Nephron progenitor cell (in vitro differentiated cells): ENCODE measurements at regions not wholly inside any gene's neighbourhood (a gene's known extent, or its start where the extent isn't known, plus 50 kb on each side); places are given as distances from the start of the nearest gene placed in this dataset.

Experiments
- DNase-seq: peaks from one replicate; pipeline ENCODE4 v3.0.0; 2021
- H3K27ac Mint-ChIP-seq: 2 replicates; pipeline ENCODE4 v1.8.0; 2021; ENCODE audit warnings: mild to moderate bottlenecking, moderate library complexity, mixed read lengths
- H3K27me3 Mint-ChIP-seq: 2 replicates; pipeline ENCODE4 v1.8.0; 2021; ENCODE audit warnings: mild to moderate bottlenecking, low read depth, mixed read lengths; ENCODE audit not compliant: poor library complexity
- H3K36me3 Mint-ChIP-seq: 2 replicates; pipeline ENCODE4 v1.8.0; 2021; ENCODE audit warnings: low read depth, mixed read lengths
- H3K4me1 Mint-ChIP-seq: 2 replicates; pipeline ENCODE4 v1.8.0; 2021; ENCODE audit warnings: mixed read lengths
- H3K4me3 Mint-ChIP-seq: 2 replicates; pipeline ENCODE4 v1.8.0; 2021; ENCODE audit warnings: mild to moderate bottlenecking, moderate library complexity, mixed read lengths
- H3K9me3 Mint-ChIP-seq: 2 replicates; pipeline ENCODE4 v1.8.0; 2021; ENCODE audit warnings: mild to moderate bottlenecking, moderate library complexity, mixed read lengths
- TF ChIP-seq, protein P1 (sequence below): fragments of 200-600 bp; sonication (generic); IDR thresholded peaks from 2 replicates; pipeline ENCODE4 v1.5.0; 2021; ENCODE audit warnings: antibody characterized with exemption

DNA sequence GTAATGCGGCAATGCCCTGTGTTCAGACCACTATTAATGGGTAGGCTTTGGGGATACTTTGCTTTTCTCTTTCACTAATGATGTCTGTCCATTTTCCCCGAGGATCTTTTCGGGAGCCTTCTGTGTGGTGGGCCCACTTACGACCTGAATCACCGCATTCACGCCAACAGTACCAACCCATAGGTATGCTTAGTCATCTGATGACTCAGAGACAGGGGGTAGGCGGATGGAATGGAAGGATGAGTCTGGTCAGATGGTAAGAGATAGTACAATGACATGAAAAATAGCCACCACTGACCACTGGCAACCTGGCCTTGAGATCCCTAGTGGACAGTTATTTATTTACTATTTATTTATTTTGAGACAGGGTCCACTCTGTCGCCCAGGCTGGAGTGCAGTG is 76.0 kb upstream of the DHRSX start:
- no peak for DNase-seq
- Mint-ChIP-seq H3K36me3 (peaks cover 19% of the 10 kb centered on the region), H3K4me1 (peaks cover 41% of the 10 kb centered on the region), H3K4me3 (no peak overlapping the region), H3K27ac (no peak overlapping the region), H3K9me3 (peaks cover 4% of the 10 kb centered on the region), H3K27me3 (peaks cover 25% of the 10 kb centered on the region)
- TF ChIP-seq, protein P1, sequence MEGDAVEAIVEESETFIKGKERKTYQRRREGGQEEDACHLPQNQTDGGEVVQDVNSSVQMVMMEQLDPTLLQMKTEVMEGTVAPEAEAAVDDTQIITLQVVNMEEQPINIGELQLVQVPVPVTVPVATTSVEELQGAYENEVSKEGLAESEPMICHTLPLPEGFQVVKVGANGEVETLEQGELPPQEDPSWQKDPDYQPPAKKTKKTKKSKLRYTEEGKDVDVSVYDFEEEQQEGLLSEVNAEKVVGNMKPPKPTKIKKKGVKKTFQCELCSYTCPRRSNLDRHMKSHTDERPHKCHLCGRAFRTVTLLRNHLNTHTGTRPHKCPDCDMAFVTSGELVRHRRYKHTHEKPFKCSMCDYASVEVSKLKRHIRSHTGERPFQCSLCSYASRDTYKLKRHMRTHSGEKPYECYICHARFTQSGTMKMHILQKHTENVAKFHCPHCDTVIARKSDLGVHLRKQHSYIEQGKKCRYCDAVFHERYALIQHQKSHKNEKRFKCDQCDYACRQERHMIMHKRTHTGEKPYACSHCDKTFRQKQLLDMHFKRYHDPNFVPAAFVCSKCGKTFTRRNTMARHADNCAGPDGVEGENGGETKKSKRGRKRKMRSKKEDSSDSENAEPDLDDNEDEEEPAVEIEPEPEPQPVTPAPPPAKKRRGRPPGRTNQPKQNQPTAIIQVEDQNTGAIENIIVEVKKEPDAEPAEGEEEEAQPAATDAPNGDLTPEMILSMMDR = no peak

DNA sequence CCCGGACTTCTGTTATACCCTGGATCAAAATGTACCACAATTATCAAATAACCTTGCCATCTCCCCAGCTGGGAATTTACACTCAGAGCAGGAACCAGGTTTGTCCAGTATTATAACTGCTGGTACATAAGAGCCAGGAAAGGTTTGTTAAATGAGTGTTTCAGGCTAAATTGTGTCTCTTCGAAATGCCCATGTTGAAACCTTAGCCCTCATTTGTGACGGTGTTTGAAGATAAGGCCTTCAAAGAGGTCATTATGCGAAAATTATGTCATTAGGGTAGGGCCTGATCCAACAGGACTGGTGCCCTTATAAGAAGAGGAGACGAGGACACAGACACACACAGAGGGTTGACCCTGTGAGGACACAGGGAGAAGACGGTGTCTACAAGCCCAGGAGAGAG is 73.5 kb upstream of the DHRSX start:
- DNase-seq = no peak
- H3K36me3 Mint-ChIP-seq = peaks cover 26% of the 10 kb centered on the region
- TF ChIP-seq, protein P1 = no peak
- H3K4me3 Mint-ChIP-seq = no peak overlapping the region
- peaks cover 13% of the 10 kb centered on the region for H3K27me3 Mint-ChIP-seq
- peaks cover 11% of the 10 kb centered on the region for H3K9me3 Mint-ChIP-seq
- peak overlapping the region; percentile 73 for H3K27ac Mint-ChIP-seq
- peaks cover 37% of the 10 kb centered on the region for H3K4me1 Mint-ChIP-seq

DNA sequence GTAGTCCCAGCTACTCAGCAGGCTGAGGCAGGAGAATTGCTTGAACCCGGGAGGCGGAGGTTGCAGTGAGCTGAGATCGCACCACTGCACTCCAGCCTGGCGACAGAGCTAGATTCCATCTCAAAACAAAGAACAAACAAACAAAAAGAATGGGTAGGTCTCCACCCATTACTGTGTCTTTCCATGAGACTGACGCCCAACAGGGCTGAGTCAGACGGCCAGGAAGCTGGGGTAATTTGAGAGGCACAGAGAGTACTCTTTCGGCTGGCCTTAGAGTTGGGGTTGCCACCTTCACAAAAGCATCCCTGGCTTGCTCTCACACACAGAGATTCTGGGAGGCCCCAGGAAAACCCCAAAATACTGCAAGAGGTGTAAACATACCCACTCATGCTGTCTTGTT is 72.0 kb upstream of the DHRSX start:
- Mint-ChIP-seq H3K36me3 (peaks cover 33% of the 10 kb centered on the region), H3K27ac (peak overlapping the region; percentile 25), H3K27me3 (peaks cover 14% of the 10 kb centered on the region), H3K4me1 (peaks cover 21% of the 10 kb centered on the region), H3K4me3 (no peak overlapping the region), H3K9me3 (peaks cover 18% of the 10 kb centered on the region)
- TF ChIP-seq, protein P1 = no peak
- no peak for DNase-seq

DNA sequence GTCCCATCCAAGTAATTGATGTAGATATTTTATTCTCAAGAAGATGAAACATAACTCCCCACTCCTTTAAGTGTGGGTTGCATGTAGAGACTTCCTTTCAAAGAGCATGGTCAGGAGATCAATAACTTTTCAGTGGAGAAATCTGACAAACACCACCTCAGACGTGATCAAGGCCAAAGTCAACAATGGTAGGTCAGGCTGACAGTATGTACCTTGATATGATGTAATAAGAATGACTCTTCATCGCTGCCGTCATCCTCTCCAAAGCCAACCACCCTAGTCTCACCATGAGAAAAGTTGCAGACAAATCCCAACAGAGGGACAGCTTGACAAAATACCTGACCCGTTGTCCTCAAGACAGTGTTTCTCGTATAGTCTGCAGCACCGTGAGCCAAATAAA is 67.3 kb upstream of the DHRSX start:
- peaks cover 14% of the 10 kb centered on the region for H3K9me3 Mint-ChIP-seq
- no peak overlapping the region for H3K4me3 Mint-ChIP-seq
- DNase-seq = no peak
- H3K36me3 Mint-ChIP-seq = peaks cover 28% of the 10 kb centered on the region
- TF ChIP-seq, protein P1 = no peak
- peaks cover 12% of the 10 kb centered on the region for H3K27me3 Mint-ChIP-seq
- H3K27ac Mint-ChIP-seq = no peak overlapping the region
- H3K4me1 Mint-ChIP-seq = peaks cover 19% of the 10 kb centered on the region

DNA sequence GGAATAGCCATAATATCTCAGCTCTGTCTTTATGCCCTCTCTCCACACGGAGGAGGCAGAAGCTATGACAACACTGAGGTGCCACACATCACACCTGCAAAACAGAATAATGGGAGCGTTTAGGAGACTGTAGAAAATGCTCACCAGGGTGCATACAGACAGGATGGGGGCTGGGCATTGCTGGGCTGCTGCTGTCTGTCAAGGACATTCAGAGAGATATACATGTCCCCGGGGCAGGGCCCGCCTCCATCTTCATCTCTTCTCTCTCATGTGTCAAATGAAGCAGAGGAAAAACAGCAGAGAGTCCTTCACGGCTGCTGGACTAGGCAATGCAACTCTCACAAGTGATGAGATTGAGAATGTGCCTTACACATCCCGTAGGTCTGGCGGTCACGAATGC is 65.3 kb upstream of the DHRSX start:
- peaks cover 11% of the 10 kb centered on the region for H3K27me3 Mint-ChIP-seq
- H3K27ac Mint-ChIP-seq = no peak overlapping the region
- peaks cover 14% of the 10 kb centered on the region for H3K9me3 Mint-ChIP-seq
- DNase-seq = no peak
- H3K4me1 Mint-ChIP-seq = peaks cover 8% of the 10 kb centered on the region
- peaks cover 24% of the 10 kb centered on the region for H3K36me3 Mint-ChIP-seq
- TF ChIP-seq, protein P1 = no peak
- no peak overlapping the region for H3K4me3 Mint-ChIP-seq

DNA sequence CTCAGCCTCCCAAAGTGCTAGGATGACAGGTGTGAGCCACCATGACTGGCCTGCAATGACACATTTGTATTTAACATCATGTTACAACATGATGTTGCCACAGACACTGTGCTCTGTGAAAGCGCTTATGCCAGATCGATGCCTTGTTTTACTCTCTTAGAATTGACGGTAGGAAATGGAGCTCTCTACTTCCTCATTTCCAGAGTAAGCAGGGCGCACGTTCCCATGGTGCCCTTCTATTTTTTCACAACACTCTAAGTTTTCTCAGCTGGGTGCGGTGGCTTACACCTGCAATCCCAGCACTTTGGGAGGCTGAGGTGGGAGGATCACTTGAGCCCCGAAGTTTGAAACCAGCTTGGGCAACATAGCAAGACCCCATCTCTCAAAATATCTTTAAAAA is 60.7 kb upstream of the DHRSX start:
- Mint-ChIP-seq H3K4me1 (peaks cover 7% of the 10 kb centered on the region), H3K27me3 (peaks cover 24% of the 10 kb centered on the region), H3K9me3 (no peaks in the 10 kb centered on the region), H3K4me3 (no peak overlapping the region), H3K27ac (no peak overlapping the region), H3K36me3 (peaks cover 3% of the 10 kb centered on the region)
- TF ChIP-seq, protein P1 = no peak
- no peak for DNase-seq
